ENCODE measurements at regions not wholly inside any gene's neighbourhood (a gene's known extent, or its start where the extent isn't known, plus 50 kb on each side); places are given as distances from the start of the nearest gene placed in this dataset.

DNA sequence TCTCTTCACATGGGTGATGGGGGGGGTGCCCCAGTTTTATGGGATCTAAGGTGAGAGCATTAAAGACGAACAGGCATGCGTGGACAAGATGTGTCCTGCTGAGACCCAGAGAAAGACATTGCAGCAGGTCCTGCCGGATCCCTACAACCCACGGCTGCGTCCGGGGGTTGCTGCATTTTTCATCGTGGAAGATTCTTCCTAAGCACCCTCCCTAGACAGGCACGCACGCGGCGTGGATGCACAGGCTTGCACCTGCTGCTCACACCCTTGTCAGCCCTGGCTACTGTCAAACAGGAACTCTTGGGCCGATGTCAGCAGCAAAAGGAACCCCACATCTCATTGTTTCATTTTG, 280.6 kb upstream of the RTL1 start:
- DNase-seq (ENCODE audit: low spot score) (no peak), ATAC-seq (no peak)
- Histone ChIP-seq H3K36me3 (ENCODE audit: insufficient read depth) (no peaks in the 10 kb centered on the region), H3K27me3 (ENCODE audit: insufficient read depth) (no peaks in the 10 kb centered on the region), H3K9me2 (ENCODE audit: insufficient read depth) (no peaks in the 10 kb centered on the region), H3K4me3 (no peak overlapping the region), H3K27ac (ENCODE audit: low read depth) (no peak overlapping the region), H3K4me1 (ENCODE audit: insufficient read depth) (no peaks in the 10 kb centered on the region), H3K4me2 (no peak overlapping the region), H3F3A (replicated peaks; ENCODE audit: low read depth) (no peaks in the 10 kb centered on the region), H4K20me1 (replicated peaks; ENCODE audit: insufficient read depth) (no peaks in the 10 kb centered on the region), H3K79me2 (replicated peaks; ENCODE audit: insufficient read depth) (no peaks in the 10 kb centered on the region), H2AFZ (no peak overlapping the region)
- no peak overlapping the region for H3K27ac Mint-ChIP-seq
- no peak overlapping the region for H3K4me3 Mint-ChIP-seq
- TF ChIP-seq, protein P1, sequence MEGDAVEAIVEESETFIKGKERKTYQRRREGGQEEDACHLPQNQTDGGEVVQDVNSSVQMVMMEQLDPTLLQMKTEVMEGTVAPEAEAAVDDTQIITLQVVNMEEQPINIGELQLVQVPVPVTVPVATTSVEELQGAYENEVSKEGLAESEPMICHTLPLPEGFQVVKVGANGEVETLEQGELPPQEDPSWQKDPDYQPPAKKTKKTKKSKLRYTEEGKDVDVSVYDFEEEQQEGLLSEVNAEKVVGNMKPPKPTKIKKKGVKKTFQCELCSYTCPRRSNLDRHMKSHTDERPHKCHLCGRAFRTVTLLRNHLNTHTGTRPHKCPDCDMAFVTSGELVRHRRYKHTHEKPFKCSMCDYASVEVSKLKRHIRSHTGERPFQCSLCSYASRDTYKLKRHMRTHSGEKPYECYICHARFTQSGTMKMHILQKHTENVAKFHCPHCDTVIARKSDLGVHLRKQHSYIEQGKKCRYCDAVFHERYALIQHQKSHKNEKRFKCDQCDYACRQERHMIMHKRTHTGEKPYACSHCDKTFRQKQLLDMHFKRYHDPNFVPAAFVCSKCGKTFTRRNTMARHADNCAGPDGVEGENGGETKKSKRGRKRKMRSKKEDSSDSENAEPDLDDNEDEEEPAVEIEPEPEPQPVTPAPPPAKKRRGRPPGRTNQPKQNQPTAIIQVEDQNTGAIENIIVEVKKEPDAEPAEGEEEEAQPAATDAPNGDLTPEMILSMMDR (conservative IDR thresholded peaks at IDR 0.05; ENCODE audit: low read depth in 2 of 2), result no peak
- TF ChIP-seq ZNF462 (CRISPR knock-in tag; IDR thresholded peaks at IDR 0.05) (no peak), STAT1 (IDR thresholded peaks at IDR 0.05; ENCODE audit: unreplicated experiment) (no peak), EZH2phosphoT487 (IDR thresholded peaks at IDR 0.05; ENCODE audit: unreplicated experiment) (no peak), JUNB (IDR thresholded peaks at IDR 0.05; ENCODE audit: unreplicated experiment) (no peak)
- TF ChIP-seq, protein P2, sequence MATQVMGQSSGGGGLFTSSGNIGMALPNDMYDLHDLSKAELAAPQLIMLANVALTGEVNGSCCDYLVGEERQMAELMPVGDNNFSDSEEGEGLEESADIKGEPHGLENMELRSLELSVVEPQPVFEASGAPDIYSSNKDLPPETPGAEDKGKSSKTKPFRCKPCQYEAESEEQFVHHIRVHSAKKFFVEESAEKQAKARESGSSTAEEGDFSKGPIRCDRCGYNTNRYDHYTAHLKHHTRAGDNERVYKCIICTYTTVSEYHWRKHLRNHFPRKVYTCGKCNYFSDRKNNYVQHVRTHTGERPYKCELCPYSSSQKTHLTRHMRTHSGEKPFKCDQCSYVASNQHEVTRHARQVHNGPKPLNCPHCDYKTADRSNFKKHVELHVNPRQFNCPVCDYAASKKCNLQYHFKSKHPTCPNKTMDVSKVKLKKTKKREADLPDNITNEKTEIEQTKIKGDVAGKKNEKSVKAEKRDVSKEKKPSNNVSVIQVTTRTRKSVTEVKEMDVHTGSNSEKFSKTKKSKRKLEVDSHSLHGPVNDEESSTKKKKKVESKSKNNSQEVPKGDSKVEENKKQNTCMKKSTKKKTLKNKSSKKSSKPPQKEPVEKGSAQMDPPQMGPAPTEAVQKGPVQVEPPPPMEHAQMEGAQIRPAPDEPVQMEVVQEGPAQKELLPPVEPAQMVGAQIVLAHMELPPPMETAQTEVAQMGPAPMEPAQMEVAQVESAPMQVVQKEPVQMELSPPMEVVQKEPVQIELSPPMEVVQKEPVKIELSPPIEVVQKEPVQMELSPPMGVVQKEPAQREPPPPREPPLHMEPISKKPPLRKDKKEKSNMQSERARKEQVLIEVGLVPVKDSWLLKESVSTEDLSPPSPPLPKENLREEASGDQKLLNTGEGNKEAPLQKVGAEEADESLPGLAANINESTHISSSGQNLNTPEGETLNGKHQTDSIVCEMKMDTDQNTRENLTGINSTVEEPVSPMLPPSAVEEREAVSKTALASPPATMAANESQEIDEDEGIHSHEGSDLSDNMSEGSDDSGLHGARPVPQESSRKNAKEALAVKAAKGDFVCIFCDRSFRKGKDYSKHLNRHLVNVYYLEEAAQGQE (IDR thresholded peaks at IDR 0.05; ENCODE audit: unreplicated experiment), result no peak
- H3K4me1 Mint-ChIP-seq, result peaks cover 11% of the 10 kb centered on the region
- peaks cover 14% of the 10 kb centered on the region for H3K27me3 Mint-ChIP-seq (ENCODE audit: insufficient read depth, low read depth, poor library complexity)
- H3K36me3 Mint-ChIP-seq (ENCODE audit: low read depth), result no peaks in the 10 kb centered on the region
- peaks cover 10% of the 10 kb centered on the region for H3K9me3 Mint-ChIP-seq
